B cell (primary cell): ENCODE measurements at regions not wholly inside any gene's neighbourhood (a gene's known extent, or its start where the extent isn't known, plus 50 kb on each side); places are given as distances from the start of the nearest gene placed in this dataset.

Source experiments
- ATAC-seq: fragments of 200-7000 bp; cut with Tn5 transposase; one replicate; pipeline ENCODE4 v1.10.0; 2021; ENCODE audit warnings: low read depth, mild to moderate bottlenecking, moderate number of reproducible peaks, moderate library complexity
- CTCF ChIA-PET: fragments of 350-600 bp; sonication (Branson Sonifier 250); formaldehyde crosslinking; loops from one replicate; lab custom pipeline; 2021; ENCODE audit warnings: antibody characterized with exemption, inconsistent platforms; lab: Charles Lee
- POLR2A ChIA-PET: fragments of 350-600 bp; sonication (Branson Sonifier 250); formaldehyde crosslinking; loops from one replicate; lab custom pipeline; 2021; ENCODE audit warnings: antibody characterized with exemption; lab: Charles Lee
- DNase-seq: peaks from one replicate; pipeline ENCODE4 v3.0.0; 2013
- H2AFZ ChIP-seq: 2 replicates; pipeline ENCODE4 v1.6.1; 2012; ENCODE audit warnings: mild to moderate bottlenecking, low read depth, low read length; ENCODE audit not compliant: insufficient read depth, poor library complexity, severe bottlenecking
- H3K27ac ChIP-seq, 2 donors: 1 replicate in 1 of 2; 2 replicates in 1 of 2; pipeline ENCODE4 v1.5.1; 2012 to 2013; ENCODE audit warnings: low read length in 2 of 2, mild to moderate bottlenecking in 2 of 2, moderate library complexity in 1 of 2
- H3K27me3 ChIP-seq, 4 experiments: fragments of 200-600 bp in 1 of 4; sonication (generic) in 1 of 4; replicated peaks in 1 of 4; 1 replicate in 2 of 4; 2 replicates in 2 of 4; pipeline versions ENCODE4 v1.6.1 to v1.7.0; 2013 to 2016; ENCODE audit warnings: low read length in 3 of 4, mild to moderate bottlenecking in 2 of 4, mixed read lengths in 1 of 4, moderate library complexity in 1 of 4; ENCODE audit not compliant: insufficient read depth in 4 of 4, control insufficient read depth in 3 of 4; ENCODE audit errors: control extremely low read depth in 1 of 4
- H3K36me3 ChIP-seq, 2 experiments: replicated peaks in 1 of 2; 1 replicate in 1 of 2; 2 replicates in 1 of 2; pipeline versions ENCODE4 v1.6.1 to v1.7.1; 2013; ENCODE audit warnings: low read length in 1 of 2; ENCODE audit not compliant: insufficient read depth in 2 of 2, control insufficient read depth in 1 of 2; ENCODE audit errors: control extremely low read depth in 1 of 2, extremely low read depth in 1 of 2
- H3K4me1 ChIP-seq, 2 donors: fragments of 200-600 bp in 1 of 2; sonication (generic) in 1 of 2; 1 replicate in 1 of 2; 2 replicates in 1 of 2; pipeline versions ENCODE4 v1.5.1 to v1.6.1; 2013 to 2017; ENCODE audit warnings: low read length in 2 of 2; ENCODE audit not compliant: control insufficient read depth in 2 of 2, insufficient read depth in 2 of 2
- H3K4me2 ChIP-seq: replicated peaks from 2 replicates; pipeline ENCODE3; 2012; ENCODE audit warnings: mild to moderate bottlenecking, low read depth, low read length; ENCODE audit not compliant: poor library complexity, severe bottlenecking
- H3K4me3 ChIP-seq, 5 experiments: fragments of 200-600 bp in 1 of 5; sonication (generic) in 1 of 5; 1 replicate in 3 of 5; 2 replicates in 2 of 5; pipeline versions ENCODE4 v1.5.1 to v1.7.0; 2011 to 2016; ENCODE audit warnings: low read length in 4 of 5, mild to moderate bottlenecking in 4 of 5, low read depth in 2 of 5, control low read depth in 1 of 5, moderate library complexity in 1 of 5; ENCODE audit not compliant: insufficient read depth in 1 of 5; ENCODE audit errors: control extremely low read depth in 1 of 5, extremely low read depth in 1 of 5
- H3K79me2 ChIP-seq: fragments of 200-600 bp; sonication (generic); one replicate; pipeline ENCODE4 v1.6.0; 2016; ENCODE audit warnings: low read length; ENCODE audit not compliant: control insufficient read depth, insufficient read depth
- H3K9ac ChIP-seq: fragments of 200-600 bp; sonication (generic); 2 replicates; pipeline ENCODE4 v1.6.1; 2017; ENCODE audit warnings: mild to moderate bottlenecking, low read length, moderate library complexity
- H3K9me3 ChIP-seq, 3 donors: one replicate each; pipeline versions ENCODE4 v1.6.1 to v1.7.1; 2013; ENCODE audit warnings: low read length in 2 of 3; ENCODE audit not compliant: control insufficient read depth in 2 of 3, insufficient read depth in 1 of 3; ENCODE audit errors: control extremely low read depth in 1 of 3
- H4K20me1 ChIP-seq: 2 replicates; pipeline ENCODE4 v1.6.0; 2012; ENCODE audit warnings: mild to moderate bottlenecking, low read length; ENCODE audit not compliant: insufficient read depth, control insufficient read depth, poor library complexity, severe bottlenecking
- H3K27ac Mint-ChIP-seq: one replicate; pipeline ENCODE4 v1.8.0; 2021; ENCODE audit warnings: mixed read lengths
- H3K27me3 Mint-ChIP-seq: one replicate; pipeline ENCODE4 v1.8.0; 2021; ENCODE audit warnings: mixed read lengths
- H3K4me1 Mint-ChIP-seq: one replicate; pipeline ENCODE4 v1.8.0; 2021; ENCODE audit warnings: mixed read lengths
- H3K4me3 Mint-ChIP-seq: one replicate; pipeline ENCODE4 v1.8.0; 2021; ENCODE audit warnings: mixed read lengths
- H3K9me3 Mint-ChIP-seq: one replicate; pipeline ENCODE4 v1.8.0; 2022; ENCODE audit warnings: mixed read lengths; ENCODE audit not compliant: insufficient read depth
- CTCF ChIP-seq: fragments of 200-600 bp; IDR thresholded peaks from one replicate; pipeline ENCODE4 v1.8.0; 2022; ENCODE audit warnings: antibody characterized with exemption, mild to moderate bottlenecking
- EZH2 ChIP-seq: IDR thresholded peaks from 2 replicates; pipeline ENCODE4 v1.6.1; 2012; ENCODE audit warnings: borderline replicate concordance, low read depth, mild to moderate bottlenecking, moderate library complexity, low read length; ENCODE audit not compliant: insufficient read depth, poor library complexity, severe bottlenecking
- WGBS: methylation state at CpG from one replicate; pipeline ENCODE4 v1.1.5; 2013; ENCODE audit warnings: missing lambda C conversion rate; ENCODE audit not compliant: insufficient coverage; 5-methylcytosine and 5-hydroxymethylcytosine counted together
- intact Hi-C: fragments of 100-400 bp; cut with micrococcal nuclease; formaldehyde crosslinking; loops from one replicate; pipeline ENCODE4 v1.10.0; 2022

- no peak overlapping the region for H3K4me3 ChIP-seq
- no peak overlapping the region for H3K4me3 Mint-ChIP-seq
- H3K4me1 Mint-ChIP-seq: no peaks in the 10 kb centered on the region
- no peaks in the 10 kb centered on the region for H3K27me3 ChIP-seq
- H3K9ac ChIP-seq: no peak overlapping the region
- CTCF ChIA-PET: no interaction called here
- WGBS: 75% methylated on average over 1 of the region's 2 CpGs
- H3K9me3 ChIP-seq: peaks cover 0 to 3% (median 0%) of the 10 kb centered on the region in 3 donors
- H3K27ac Mint-ChIP-seq: no peak overlapping the region
- DNase-seq (no peak), ATAC-seq (no peak)
- H3K27me3 Mint-ChIP-seq: no peaks in the 10 kb centered on the region
- no peaks in the 10 kb centered on the region for H3K36me3 ChIP-seq
- H3K9me3 Mint-ChIP-seq: peaks cover 2% of the 10 kb centered on the region
- H3K27ac ChIP-seq: no peak overlapping the region
- POLR2A ChIA-PET: no interaction called here
- no peak overlapping the region for H2AFZ ChIP-seq
- H3K79me2 ChIP-seq: no peaks in the 10 kb centered on the region
- TF ChIP-seq CTCF: no peak
- no peak for TF ChIP-seq EZH2
- intact Hi-C loops: no loop called here
- H3K4me2 ChIP-seq: no peak overlapping the region
- H4K20me1 ChIP-seq: no peaks in the 10 kb centered on the region
- no peaks in the 10 kb centered on the region for H3K4me1 ChIP-seq
Measured at GRCh38 chr17:52476638-52477313, 318.3 kb upstream of the CA10 start.

DNA sequence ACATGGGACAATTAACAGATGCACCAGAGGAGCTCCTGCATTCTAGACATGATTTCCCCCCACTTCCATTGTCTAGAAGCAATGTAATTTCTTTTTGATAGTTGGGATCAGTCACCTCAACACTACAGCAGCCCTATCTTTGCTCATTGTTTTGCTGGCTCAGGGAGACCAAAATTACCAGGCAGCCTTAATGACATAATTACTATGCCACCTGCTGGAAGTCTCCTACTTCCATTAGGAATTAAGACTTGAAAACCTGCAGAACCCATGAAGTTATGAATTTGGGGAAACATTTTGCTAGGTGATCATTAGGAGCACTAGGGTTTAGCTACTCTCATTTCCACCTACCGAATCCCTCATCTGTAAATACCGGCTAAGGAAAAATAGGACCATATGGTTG, 312.0 kb upstream of the CA10 start:
- H3K4me2 ChIP-seq: no peak overlapping the region
- no peak overlapping the region for H2AFZ ChIP-seq
- no peak overlapping the region for H3K9ac ChIP-seq
- H4K20me1 ChIP-seq: no peaks in the 10 kb centered on the region
- whole genome bisulfite sequencing: no CpG with 5 or more reads among the region's 2 CpGs
- H3K27ac ChIP-seq: no peak overlapping the region
- POLR2A ChIA-PET: no interaction called here
- ATAC-seq (no peak), DNase-seq (no peak)
- H3K4me3 ChIP-seq: no peak overlapping the region
- no peaks in the 10 kb centered on the region for H3K27me3 ChIP-seq
- H3K27me3 Mint-ChIP-seq: no peaks in the 10 kb centered on the region
- CTCF ChIA-PET: no interaction called here
- no peaks in the 10 kb centered on the region for H3K79me2 ChIP-seq
- H3K9me3 Mint-ChIP-seq: no peaks in the 10 kb centered on the region
- H3K4me3 Mint-ChIP-seq: no peak overlapping the region
- no peaks in the 10 kb centered on the region for H3K36me3 ChIP-seq
- H3K27ac Mint-ChIP-seq: no peak overlapping the region
- TF ChIP-seq CTCF (no peak), EZH2 (no peak)
- H3K4me1 ChIP-seq: no peaks in the 10 kb centered on the region
- intact Hi-C loops: no loop called here
- H3K9me3 ChIP-seq: peaks cover 2 to 4% (median 2%) of the 10 kb centered on the region in 3 donors
- H3K4me1 Mint-ChIP-seq: no peaks in the 10 kb centered on the region
